ENCODE measurements at regions not wholly inside any gene's neighbourhood (a gene's known extent, or its start where the extent isn't known, plus 50 kb on each side); places are given as distances from the start of the nearest gene placed in this dataset.

- TF ChIP-seq, protein P1, sequence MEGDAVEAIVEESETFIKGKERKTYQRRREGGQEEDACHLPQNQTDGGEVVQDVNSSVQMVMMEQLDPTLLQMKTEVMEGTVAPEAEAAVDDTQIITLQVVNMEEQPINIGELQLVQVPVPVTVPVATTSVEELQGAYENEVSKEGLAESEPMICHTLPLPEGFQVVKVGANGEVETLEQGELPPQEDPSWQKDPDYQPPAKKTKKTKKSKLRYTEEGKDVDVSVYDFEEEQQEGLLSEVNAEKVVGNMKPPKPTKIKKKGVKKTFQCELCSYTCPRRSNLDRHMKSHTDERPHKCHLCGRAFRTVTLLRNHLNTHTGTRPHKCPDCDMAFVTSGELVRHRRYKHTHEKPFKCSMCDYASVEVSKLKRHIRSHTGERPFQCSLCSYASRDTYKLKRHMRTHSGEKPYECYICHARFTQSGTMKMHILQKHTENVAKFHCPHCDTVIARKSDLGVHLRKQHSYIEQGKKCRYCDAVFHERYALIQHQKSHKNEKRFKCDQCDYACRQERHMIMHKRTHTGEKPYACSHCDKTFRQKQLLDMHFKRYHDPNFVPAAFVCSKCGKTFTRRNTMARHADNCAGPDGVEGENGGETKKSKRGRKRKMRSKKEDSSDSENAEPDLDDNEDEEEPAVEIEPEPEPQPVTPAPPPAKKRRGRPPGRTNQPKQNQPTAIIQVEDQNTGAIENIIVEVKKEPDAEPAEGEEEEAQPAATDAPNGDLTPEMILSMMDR (conservative IDR thresholded peaks at IDR 0.05), result no peak
Observed at GRCh38 chr3:144301863-144302262, 330.2 kb downstream of the DIPK2A start.

DNA sequence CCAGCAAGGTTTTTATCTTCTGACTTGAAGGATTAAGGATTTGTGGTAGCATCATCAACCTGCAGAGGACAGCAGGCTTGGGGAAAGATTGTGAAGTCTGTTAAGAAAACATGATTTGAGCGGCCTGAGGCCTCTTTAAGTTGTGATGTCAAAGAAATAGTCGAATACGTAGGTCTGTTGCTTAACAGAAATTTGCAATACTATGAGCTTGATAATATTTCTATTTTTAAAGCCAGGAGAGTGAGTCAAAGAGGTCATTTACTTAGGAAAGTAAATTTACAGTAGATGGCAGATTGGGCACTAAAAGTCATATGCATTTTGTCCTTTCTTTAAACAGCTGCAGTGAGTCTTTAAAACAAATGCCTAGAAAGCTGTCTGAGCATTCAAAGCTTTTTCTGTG, 336.3 kb downstream of the DIPK2A start:
- H3K27ac Mint-ChIP-seq, result no peak overlapping the region
- no peaks in the 10 kb centered on the region for H3K9me3 Mint-ChIP-seq
- no peaks in the 10 kb centered on the region for H3K4me1 Mint-ChIP-seq (ENCODE audit: unreplicated experiment)
- no peak for DNase-seq (ENCODE audit: extremely low spot score, unreplicated experiment)
- no peak overlapping the region for H3K4me3 Mint-ChIP-seq
- peaks cover 3% of the 10 kb centered on the region for H3K27me3 Mint-ChIP-seq
- no peaks in the 10 kb centered on the region for H3K36me3 Mint-ChIP-seq
- TF ChIP-seq, protein P1 (conservative IDR thresholded peaks at IDR 0.05), result no peak

More at GRCh38 chr3:144301863-144302262, 330.2 kb downstream of the DIPK2A start:
- peaks cover 3% of the 10 kb centered on the region for H3K27me3 Mint-ChIP-seq
- no peak overlapping the region for H3K4me3 Mint-ChIP-seq
- DNase-seq (ENCODE audit: extremely low spot score, unreplicated experiment), result no peak
- H3K9me3 Mint-ChIP-seq, result peaks cover 13% of the 10 kb centered on the region
- H3K27ac Mint-ChIP-seq, result no peak overlapping the region
- H3K4me1 Mint-ChIP-seq (ENCODE audit: unreplicated experiment), result no peaks in the 10 kb centered on the region
- H3K36me3 Mint-ChIP-seq, result no peaks in the 10 kb centered on the region

DNA sequence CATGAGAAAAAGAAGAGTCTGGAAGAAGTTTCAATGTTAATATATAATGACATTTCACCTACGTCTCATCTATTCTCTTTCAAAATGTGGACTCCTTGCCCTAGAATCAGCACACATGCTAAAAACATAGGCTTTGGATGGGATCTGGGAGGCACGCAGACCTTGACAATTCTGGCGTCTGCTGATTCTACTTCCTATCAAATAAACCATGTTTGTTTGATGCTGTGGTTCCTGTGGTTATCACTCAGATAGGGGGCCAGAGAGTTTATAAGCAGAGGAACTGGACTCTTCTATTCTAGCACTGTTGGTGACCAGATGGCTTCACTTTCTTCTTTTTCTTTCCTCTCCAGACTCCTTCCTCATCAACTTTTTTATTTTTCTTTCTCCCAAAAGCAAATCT, 336.8 kb downstream of the DIPK2A start:
- TF ChIP-seq, protein P1 (conservative IDR thresholded peaks at IDR 0.05), result no peak
- H3K27me3 Mint-ChIP-seq, result peaks cover 3% of the 10 kb centered on the region
- no peaks in the 10 kb centered on the region for H3K4me1 Mint-ChIP-seq (ENCODE audit: unreplicated experiment)
- no peaks in the 10 kb centered on the region for H3K36me3 Mint-ChIP-seq
- no peak for DNase-seq (ENCODE audit: extremely low spot score, unreplicated experiment)
- H3K4me3 Mint-ChIP-seq, result no peak overlapping the region
- no peaks in the 10 kb centered on the region for H3K9me3 Mint-ChIP-seq
- no peak overlapping the region for H3K27ac Mint-ChIP-seq

GRCh38 chr3:144312702-144313101, 341.1 kb downstream of the DIPK2A start:
- DNase-seq (ENCODE audit: extremely low spot score, unreplicated experiment), result no peak
- Mint-ChIP-seq H3K36me3 (no peaks in the 10 kb centered on the region), H3K4me1 (ENCODE audit: unreplicated experiment) (no peaks in the 10 kb centered on the region), H3K27me3 (no peaks in the 10 kb centered on the region), H3K9me3 (no peaks in the 10 kb centered on the region), H3K27ac (no peak overlapping the region), H3K4me3 (no peak overlapping the region)
- TF ChIP-seq, protein P1 (conservative IDR thresholded peaks at IDR 0.05), result no peak

GRCh38 chr3:144314946-144315345, 343.3 kb downstream of the DIPK2A start:
- no peaks in the 10 kb centered on the region for H3K4me1 Mint-ChIP-seq (ENCODE audit: unreplicated experiment)
- H3K36me3 Mint-ChIP-seq, result no peaks in the 10 kb centered on the region
- H3K4me3 Mint-ChIP-seq, result no peak overlapping the region
- no peaks in the 10 kb centered on the region for H3K9me3 Mint-ChIP-seq
- no peak for DNase-seq (ENCODE audit: extremely low spot score, unreplicated experiment)
- TF ChIP-seq, protein P1 (conservative IDR thresholded peaks at IDR 0.05), result no peak
- no peak overlapping the region for H3K27ac Mint-ChIP-seq
- no peaks in the 10 kb centered on the region for H3K27me3 Mint-ChIP-seq

GRCh38 chr3:144317961-144318360, 346.3 kb downstream of the DIPK2A start:
- Mint-ChIP-seq H3K27me3 (peaks cover 3% of the 10 kb centered on the region), H3K9me3 (peaks cover 6% of the 10 kb centered on the region), H3K4me3 (no peak overlapping the region), H3K4me1 (ENCODE audit: unreplicated experiment) (no peaks in the 10 kb centered on the region), H3K36me3 (no peaks in the 10 kb centered on the region), H3K27ac (no peak overlapping the region)
- no peak for DNase-seq (ENCODE audit: extremely low spot score, unreplicated experiment)
- TF ChIP-seq, protein P1 (conservative IDR thresholded peaks at IDR 0.05), result no peak
